ENCODE measurements at regions not wholly inside any gene's neighbourhood (a gene's known extent, or its start where the extent isn't known, plus 50 kb on each side); places are given as distances from the start of the nearest gene placed in this dataset.

GRCh38 chr2:150567771-150568301 is 80.4 kb upstream of the RND3 start:
- TF ChIP-seq, protein P1, sequence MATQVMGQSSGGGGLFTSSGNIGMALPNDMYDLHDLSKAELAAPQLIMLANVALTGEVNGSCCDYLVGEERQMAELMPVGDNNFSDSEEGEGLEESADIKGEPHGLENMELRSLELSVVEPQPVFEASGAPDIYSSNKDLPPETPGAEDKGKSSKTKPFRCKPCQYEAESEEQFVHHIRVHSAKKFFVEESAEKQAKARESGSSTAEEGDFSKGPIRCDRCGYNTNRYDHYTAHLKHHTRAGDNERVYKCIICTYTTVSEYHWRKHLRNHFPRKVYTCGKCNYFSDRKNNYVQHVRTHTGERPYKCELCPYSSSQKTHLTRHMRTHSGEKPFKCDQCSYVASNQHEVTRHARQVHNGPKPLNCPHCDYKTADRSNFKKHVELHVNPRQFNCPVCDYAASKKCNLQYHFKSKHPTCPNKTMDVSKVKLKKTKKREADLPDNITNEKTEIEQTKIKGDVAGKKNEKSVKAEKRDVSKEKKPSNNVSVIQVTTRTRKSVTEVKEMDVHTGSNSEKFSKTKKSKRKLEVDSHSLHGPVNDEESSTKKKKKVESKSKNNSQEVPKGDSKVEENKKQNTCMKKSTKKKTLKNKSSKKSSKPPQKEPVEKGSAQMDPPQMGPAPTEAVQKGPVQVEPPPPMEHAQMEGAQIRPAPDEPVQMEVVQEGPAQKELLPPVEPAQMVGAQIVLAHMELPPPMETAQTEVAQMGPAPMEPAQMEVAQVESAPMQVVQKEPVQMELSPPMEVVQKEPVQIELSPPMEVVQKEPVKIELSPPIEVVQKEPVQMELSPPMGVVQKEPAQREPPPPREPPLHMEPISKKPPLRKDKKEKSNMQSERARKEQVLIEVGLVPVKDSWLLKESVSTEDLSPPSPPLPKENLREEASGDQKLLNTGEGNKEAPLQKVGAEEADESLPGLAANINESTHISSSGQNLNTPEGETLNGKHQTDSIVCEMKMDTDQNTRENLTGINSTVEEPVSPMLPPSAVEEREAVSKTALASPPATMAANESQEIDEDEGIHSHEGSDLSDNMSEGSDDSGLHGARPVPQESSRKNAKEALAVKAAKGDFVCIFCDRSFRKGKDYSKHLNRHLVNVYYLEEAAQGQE (IDR thresholded peaks at IDR 0.05; ENCODE audit: low read depth), result no peak
- TF ChIP-seq JUND (IDR thresholded peaks at IDR 0.05) (no peak), EGR1 (IDR thresholded peaks at IDR 0.05; ENCODE audit: low read depth) (no peak), ZFX (IDR thresholded peaks at IDR 0.05) (no peak), SRF (IDR thresholded peaks at IDR 0.05; ENCODE audit: low read depth) (no peak), POLR2A (IDR thresholded peaks at IDR 0.05; ENCODE audit: borderline replicate concordance, extremely low read depth, insufficient read depth, insufficient read length) (no peak), YY1 (IDR thresholded peaks at IDR 0.05; ENCODE audit: extremely low read depth, insufficient replicate concordance, low read depth, low read length) (no peak), RAD21 (IDR thresholded peaks at IDR 0.05; ENCODE audit: low read depth) (no peak), ELF1 (IDR thresholded peaks at IDR 0.05; ENCODE audit: borderline replicate concordance, low read depth) (no peak)
- TF ChIP-seq, protein P2, sequence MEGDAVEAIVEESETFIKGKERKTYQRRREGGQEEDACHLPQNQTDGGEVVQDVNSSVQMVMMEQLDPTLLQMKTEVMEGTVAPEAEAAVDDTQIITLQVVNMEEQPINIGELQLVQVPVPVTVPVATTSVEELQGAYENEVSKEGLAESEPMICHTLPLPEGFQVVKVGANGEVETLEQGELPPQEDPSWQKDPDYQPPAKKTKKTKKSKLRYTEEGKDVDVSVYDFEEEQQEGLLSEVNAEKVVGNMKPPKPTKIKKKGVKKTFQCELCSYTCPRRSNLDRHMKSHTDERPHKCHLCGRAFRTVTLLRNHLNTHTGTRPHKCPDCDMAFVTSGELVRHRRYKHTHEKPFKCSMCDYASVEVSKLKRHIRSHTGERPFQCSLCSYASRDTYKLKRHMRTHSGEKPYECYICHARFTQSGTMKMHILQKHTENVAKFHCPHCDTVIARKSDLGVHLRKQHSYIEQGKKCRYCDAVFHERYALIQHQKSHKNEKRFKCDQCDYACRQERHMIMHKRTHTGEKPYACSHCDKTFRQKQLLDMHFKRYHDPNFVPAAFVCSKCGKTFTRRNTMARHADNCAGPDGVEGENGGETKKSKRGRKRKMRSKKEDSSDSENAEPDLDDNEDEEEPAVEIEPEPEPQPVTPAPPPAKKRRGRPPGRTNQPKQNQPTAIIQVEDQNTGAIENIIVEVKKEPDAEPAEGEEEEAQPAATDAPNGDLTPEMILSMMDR (IDR thresholded peaks at IDR 0.05 in 2 of 3, conservative IDR thresholded peaks at IDR 0.05 in 1 of 3; ENCODE audit: borderline replicate concordance in 1 of 3, insufficient read depth in 1 of 3, low read depth in 2 of 3, low read length in 2 of 3), result no peak
